HG03558 (cell line): ENCODE measurements at regions not wholly inside any gene's neighbourhood (a gene's known extent, or its start where the extent isn't known, plus 50 kb on each side); places are given as distances from the start of the nearest gene placed in this dataset.
"Not testable (repeated sequence)": the region's sequence is repeated elsewhere in the genome, so short reads cannot be mapped to it uniquely, and the experiment has no call there.

Source experiments
- ATAC-seq: cut with Tn5 transposase; IDR thresholded peaks from one replicate; pipeline ENCODE4 v1.9.1; 2021; ENCODE audit warnings: moderate number of reproducible peaks; ENCODE audit not compliant: unreplicated experiment; ENCODE audit errors: extremely low read depth

DNA sequence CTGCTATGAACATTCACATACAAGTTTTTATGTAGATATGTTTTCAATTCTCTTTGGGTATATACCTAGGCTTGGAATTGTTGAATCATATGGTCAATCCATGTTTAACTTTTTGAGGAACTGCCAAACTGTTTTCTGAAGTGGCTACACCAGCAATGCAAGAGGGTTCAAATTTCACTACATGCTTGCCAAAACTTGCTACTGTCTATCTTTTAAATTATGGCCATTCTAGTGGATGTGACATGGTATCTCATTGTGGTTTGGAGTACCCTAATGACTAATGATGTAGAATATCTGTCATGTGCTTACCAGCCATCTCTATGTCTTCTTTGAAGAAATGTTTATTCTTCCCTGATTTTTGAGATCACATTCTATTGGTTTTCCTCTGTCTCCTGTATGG, 860.3 kb downstream of the DIAPH3 start:
- ATAC-seq, result no peak

DNA sequence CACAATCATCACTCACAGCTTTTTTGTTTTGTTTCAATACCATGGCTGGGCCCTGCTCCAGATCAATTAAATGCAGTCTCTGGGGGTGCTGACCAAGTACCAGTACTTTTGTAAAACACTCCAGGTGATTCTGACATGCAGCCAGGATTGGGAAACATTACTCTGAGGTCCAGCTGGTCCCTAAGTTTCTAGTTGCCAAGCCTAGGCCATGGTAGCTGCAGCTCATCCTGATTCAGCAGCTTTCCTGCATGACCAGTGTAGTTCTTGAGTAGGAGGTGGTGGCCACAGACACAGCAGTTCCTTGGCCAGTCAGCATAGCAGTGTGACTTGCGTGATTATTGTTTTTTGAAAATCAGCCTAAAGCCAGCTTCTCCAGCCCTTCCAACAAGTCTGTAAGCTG, 859.1 kb downstream of the DIAPH3 start:
- no peak for ATAC-seq

DNA sequence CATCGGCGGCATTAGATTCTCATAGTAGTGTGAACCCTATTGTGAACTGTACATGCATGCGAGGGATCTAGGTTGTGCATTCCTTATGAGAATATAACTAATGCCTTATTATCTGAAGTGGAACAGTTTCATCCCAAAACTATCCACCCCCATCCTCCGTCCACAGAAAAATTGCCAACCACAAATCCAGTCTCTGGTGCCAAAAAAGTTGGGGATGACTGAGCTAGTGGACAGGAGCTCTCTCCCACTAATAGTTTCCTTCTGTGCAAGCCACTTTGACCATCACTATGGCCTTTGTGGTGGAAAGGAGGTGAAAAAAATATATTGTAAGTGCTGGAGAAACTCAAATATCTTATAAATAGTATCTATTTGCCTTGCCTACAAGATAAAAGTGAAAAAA, 857.8 kb downstream of the DIAPH3 start:
- ATAC-seq, result no peak

DNA sequence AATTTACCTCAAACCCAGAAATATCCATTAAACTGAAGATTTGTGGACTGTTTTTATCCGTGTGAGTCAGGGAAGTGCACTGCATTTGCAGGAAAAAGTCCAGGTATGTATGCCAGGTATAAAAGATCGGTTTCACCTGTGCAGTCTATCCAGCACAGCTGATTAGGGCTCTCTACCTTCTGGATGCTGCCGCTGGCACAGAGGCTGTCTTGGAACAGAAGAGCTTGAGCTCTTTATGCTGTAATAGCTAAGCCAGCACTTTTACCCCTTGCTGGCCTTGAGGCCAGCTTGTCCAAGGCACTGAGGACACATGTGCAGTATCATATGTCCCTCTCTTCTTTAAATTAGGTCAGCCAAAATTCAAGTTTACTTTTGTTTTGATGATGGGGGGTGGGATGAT, 851.0 kb downstream of the DIAPH3 start:
- ATAC-seq, result no peak

DNA sequence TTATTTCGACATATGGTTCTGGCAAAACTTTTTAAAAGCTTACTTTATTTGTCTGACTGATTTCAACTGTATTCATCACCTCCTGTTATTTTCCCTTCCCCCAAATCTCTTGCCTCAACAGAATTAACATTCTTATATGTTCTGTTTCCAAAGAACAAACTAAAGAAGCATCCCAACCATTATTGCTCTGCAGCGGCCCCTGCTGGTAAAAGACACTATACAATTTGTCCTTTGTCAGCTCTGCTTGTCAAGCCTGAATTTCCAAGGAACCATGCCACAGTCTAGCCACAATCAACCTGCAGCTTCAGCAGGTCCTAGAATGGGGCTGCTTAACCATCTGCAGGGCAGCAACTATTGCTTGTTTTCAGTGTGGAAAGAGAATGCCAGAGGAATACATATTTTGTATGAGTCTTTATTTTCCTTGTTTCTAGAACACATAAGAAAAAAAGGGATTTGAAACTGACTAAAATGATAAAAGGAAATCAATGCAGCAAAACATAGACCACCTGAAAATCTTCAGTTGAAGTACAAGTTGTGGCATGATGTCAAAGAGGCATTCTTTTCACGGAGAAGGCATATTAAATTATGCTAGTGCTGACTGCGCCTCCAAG, 845.3 kb downstream of the DIAPH3 start:
- ATAC-seq, result no peak

DNA sequence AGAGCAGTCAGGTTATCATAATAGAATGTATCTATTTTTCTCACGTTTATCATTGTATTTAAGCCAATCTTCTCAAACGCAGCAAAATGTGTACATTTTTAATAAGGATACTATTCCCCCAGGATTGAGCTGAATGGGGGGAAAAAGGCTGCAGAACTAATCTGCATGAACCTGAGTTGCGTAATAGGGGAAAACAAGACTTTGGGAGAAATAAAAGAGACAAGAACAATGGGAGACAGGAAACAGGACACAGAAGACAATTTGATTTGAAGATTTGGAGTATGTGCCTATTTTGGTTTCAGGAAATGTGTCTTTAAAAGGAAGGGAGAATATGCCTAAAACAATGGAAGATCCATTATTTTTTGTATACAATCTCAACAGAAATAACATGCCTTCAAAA, 844.5 kb downstream of the DIAPH3 start:
- no peak for ATAC-seq

DNA sequence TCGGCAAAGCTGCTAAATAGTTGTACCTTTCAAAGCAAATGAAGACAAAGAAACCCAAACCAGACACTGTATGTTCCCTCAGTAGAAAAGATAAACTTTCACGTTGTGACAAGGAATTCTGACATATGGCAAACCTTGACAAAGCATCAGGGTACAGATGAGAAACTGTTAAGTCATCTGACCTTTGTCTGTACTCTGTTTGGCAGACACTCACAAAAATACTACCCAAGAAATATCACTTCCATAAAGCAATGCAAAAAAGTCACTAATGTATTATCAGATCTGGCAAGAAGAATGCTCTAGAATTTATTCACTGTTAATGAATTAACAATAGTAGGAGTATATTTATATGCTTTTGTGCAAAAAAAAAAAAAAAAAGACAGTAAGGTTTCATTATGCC, 843.7 kb downstream of the DIAPH3 start:
- ATAC-seq, result no peak

DNA sequence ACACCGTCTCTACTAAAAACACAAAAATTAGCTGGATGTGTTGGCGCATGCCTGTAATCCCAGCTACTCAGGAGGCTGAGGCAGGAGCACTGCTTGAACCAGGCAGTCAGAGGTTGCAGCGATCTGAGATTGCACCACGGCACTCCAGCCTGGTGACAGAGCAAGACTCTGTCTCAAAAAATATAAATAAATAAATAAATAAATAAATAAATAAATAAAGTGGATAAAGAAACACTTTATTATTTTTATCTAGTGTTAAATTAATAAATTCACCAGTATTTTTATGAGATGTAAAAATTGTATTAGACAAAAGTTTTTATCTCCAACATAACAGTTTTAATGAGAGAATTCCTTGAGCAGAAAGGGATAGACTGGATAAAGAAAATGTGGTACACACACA, 839.3 kb downstream of the DIAPH3 start:
- not testable (repeated sequence) for ATAC-seq

DNA sequence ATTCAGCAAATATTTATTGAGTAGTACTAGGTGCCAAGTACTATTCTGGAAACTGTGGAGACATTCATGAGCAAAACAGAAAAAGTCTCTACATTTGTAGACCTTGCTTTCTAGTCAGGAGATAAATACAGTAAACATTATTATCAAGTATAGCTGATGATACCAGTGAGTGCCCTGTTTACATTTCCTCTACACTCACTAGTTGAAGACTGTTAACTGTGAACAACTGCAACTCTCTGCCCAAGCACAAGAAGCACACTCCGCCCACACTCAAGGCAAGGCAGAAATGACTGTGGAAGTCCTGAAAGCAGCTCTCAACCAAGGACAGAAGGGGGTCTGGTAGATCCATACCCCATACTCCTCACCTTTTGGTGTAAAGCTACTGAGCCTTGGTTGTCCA, 837.0 kb downstream of the DIAPH3 start:
- no peak for ATAC-seq

DNA sequence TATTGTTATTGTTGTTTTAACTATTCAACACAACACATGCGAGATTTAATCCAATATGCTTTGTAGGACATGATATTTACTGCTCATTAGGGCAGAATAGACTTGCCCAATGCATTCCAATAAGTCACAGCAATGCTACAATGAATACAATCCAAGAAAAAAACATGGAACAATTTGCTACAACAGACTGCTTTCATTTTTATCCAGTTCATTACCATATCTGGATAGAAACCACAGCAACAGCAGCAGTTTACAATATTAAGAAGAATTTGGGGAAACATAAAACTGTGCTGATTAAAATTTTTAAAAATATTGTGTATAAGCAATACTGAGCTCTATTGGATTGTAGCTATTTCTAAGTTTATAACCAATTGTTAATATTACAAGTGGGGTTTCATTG, 833.0 kb downstream of the DIAPH3 start:
- ATAC-seq, result no peak

DNA sequence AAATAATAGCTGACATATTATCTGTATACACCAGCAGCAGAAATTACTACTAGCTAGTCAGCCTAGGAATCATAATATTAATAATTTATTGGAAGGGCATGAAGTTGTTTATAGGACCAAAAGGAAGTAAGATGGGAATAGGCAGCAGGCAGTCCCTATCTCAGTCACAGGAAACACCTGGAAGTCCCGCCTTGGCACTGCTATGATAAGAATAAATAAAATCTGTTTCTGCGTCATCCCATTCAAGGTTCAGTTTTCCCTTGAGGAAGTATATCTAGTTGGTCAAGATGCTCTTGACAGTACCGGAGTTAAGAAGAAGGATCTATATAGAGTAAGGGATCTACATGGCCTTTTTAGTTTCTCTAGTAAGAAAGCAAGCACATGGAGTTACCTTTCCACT, 830.8 kb downstream of the DIAPH3 start:
- ATAC-seq, result no peak

DNA sequence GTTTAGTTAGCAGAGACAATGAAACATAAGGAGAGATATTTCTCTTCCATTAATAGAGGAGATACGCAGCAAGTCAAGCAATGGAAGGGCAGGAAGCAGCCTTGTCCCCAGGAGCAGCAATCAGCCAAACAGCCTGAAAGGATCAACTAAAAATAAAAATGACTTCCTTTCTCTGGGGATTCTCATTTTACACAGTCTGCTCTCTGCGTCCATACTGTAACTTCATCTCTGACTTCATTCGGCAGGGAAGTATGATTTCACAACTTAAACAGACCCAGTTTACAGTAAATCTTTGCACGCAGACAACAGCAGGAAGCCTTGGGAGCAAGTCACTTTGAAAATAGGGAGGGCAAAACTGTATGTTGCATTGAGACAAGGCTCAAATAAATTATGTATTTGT, 826.7 kb downstream of the DIAPH3 start:
- no peak for ATAC-seq

DNA sequence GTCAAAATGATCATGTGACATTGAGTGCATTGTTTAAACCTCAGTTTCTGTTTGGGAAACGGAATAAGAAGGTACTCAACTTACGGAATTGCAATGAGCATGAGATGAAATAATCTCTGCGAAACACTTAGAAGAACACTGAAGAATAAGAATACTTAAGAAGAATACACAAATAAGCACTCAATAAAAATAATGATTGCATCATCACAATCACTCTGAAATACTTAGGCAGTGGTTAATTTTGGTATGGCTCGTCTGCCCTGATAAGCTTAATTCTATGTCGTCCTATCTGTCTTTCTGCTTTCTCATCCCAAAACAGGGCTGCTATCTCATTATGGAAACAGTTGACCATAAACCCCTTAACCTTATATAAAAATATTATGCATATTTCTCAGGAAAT, 823.6 kb downstream of the DIAPH3 start:
- ATAC-seq, result no peak

DNA sequence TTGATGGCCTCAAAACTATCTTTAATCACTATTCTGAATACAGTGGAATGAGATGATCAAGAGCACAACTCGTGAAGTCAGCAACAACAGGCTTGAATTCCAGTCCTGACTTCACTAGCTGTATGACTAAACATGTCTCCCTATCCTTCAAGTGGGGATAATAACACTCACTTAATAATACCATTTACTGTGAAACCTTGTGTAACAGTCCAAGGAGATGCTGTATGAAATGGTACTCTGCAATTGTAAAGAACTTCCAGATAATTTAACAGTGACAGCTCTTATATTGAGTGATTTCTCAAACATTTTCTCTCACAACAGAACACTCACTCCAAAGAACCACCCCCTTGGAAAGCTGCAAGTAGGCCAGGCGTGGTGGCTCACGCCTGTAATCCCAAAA, 823.1 kb downstream of the DIAPH3 start:
- ATAC-seq, result no peak

DNA sequence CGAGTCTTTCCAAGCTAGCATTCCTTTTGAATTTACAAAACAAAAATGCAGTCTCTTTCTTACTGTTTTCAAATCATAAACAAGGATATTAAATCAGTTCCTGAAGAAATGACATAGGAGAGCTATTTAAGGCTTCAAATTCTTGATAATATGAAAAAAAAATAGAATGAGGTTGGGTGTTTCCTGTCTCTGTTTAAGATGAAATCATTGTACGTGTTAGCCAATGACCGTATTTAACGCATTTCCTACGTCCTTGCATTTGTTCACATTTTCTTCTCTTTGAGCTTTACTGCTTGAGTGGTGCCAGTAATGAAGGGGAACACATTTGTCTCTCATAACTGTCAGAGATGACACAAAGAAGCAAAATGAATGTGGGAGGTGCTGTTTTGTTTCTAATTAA, 821.3 kb downstream of the DIAPH3 start:
- ATAC-seq, result no peak

DNA sequence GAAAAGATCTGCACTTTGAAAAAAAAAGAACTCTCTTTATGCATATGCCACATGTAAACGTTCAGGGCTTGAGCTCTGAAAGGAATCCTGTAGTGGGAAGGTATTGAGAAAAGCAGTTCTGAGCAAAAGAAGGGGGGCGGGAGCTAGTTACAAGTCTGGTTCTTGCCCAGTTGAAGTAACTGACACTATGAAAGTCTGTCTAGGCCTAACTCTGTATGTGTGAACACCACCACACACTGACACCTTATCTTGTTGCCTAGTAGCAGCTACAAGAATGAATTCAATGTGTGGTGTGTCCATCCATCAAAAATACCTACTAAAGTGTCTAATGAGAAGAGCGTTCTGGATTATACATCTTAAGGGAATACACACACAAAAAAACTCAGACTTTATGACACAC, 820.6 kb downstream of the DIAPH3 start:
- no peak for ATAC-seq

DNA sequence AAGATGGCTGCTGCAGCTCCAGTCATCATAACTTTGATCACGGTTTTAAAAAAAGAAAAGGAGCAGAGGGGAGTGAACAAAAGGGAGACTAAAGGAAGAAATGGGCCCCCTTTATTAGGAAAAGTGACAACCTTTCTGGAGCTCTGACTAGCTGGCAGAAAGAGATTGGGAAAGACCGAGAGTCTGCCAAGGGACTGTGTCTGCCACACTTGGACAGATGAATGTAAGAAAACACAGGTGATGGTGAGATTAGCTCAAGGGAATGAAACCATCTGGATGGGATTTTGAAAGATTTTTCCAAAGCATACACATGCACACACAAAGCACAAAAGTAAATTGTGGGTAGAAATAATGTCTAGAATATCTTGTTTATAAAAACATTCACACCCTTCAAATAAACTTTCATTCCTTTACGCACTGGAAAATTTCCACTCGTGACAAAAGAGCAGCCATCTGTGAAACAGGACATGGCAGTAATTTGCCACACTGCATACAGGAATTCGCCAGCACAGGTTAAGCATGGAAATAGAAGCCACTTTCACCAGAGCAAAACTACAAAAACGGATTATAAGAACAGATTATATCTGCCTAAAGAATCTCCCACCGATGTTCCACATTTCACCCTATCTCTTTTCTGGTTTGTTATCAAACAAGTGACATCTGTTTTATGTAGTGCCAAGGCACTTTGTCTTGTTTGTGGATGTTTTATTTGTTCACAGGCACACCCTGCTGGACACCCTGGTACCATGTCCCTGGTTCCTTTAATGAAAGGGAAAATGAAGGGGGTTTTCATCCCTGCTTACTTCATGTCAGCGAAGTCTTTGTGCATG, 819.5 kb downstream of the DIAPH3 start:
- ATAC-seq, result no peak

DNA sequence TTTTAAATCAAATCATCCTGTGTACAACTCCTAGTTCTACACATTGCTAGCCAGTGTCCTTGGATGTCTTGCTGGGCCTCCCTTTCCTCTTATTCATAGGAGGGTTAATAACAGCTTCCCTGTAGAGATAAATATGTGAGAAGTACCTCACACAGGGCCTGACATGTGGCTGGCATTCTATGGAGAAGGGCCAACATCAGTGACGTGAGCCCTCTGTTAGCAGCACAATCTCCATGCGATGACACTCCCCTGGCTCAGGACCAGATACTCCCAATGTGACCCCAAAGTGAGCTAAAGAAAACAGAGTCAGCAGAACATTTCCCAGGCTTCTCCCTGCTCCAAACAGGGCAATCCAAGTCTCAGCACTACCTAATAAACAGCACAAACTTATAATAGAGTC, 818.4 kb downstream of the DIAPH3 start:
- ATAC-seq, result no peak

DNA sequence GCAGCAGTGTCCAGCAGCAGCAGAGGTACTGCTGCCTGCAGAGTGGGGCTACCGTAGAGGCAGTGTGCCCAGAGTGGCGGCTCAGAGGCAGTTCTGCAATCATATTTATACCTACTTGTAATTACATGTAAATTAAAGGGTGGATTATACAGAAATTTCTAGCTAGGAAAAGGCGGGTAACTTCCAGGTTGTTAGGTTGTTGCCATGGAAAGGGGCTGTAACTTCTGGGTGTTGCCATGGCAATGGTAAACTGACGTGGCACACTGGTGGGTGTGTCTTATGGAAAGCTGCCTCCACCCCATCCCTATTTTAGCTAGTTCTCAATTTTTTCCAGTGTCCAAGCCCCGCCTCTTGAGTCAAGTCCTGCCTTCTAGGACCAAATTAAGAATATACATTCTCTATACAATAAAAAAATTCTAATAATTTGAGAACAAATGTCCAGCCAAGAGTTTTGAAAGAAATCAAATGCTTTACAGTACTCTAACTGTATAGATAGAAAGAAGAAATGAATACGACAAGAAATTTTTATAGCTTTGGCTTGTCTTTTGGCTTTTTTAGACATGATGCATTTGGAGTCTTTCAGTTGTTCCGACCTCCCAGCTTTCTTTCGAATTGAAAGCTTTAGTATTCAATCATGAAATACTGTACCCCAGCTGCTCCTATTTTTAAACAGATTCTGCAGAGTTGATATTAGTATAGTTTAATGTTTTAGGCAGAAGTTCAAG, 816.6 kb downstream of the DIAPH3 start:
- no peak for ATAC-seq

DNA sequence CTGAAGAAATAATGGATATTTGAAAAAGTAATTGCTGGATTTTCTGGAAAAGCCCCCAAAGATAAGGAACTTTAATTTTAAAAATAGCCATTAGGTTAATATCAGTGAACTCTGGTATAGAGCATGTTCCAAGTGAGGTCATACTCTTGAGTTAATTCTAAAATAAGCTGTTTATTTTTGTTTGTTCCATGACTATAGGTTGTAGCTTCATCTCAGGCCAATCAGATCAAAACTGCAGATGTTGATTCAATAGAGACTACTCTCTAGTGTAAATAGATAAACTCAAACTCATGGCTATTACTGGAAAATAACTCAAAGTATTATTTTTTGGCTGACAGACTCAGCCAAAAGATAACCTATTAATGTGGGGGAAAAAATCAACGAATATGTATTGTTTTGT, 815.1 kb downstream of the DIAPH3 start:
- ATAC-seq, result no peak

DNA sequence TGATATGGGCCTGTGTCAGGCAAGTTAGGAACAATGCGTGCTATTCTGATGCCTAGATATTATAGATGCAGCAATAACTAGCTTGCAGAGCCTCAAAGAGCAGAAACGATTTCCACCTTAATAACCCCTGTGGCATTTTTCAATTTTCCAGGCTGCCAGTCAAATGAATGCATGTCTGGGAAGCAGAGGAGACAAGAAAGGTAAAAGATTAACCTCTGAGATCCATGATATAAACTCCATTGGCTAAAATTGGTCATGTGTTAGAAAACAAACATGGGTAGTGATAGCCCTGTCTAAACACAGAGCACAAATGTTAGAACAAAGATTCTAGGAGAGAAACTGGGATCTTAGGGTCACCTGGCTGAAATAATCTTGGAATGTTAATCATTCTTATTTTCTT, 811.1 kb downstream of the DIAPH3 start:
- ATAC-seq, result no peak
